Ishikawa (cell line): ENCODE measurements at regions not wholly inside any gene's neighbourhood (a gene's known extent, or its start where the extent isn't known, plus 50 kb on each side); places are given as distances from the start of the nearest gene placed in this dataset.

Source experiments
- CEBPB ChIP-seq: IDR thresholded peaks from 2 replicates; pipeline ENCODE4 v1.6.1; 2012
- CREB1 ChIP-seq: IDR thresholded peaks from 2 replicates; pipeline ENCODE4 v1.6.1; 2012; ENCODE audit warnings: low read depth
- EP300 ChIP-seq: IDR thresholded peaks from 2 replicates; pipeline ENCODE4 v1.6.1; 2012; ENCODE audit warnings: borderline replicate concordance
- RAD21 ChIP-seq: IDR thresholded peaks from 2 replicates; pipeline ENCODE4 v1.6.1; 2012; ENCODE audit warnings: low read depth
- TEAD4 ChIP-seq: IDR thresholded peaks from 2 replicates; pipeline ENCODE4 v1.6.1; 2012

GRCh38 chr7:84532196-84532595, 337.6 kb upstream of the SEMA3A start:
- no peak for TF ChIP-seq EP300
- no peak for TF ChIP-seq RAD21
- no peak for TF ChIP-seq CEBPB
- TF ChIP-seq TEAD4 = no peak
- TF ChIP-seq CREB1 = no peak
